Endothelial cell of umbilical vein (primary cell): ENCODE measurements at regions not wholly inside any gene's neighbourhood (a gene's known extent, or its start where the extent isn't known, plus 50 kb on each side); places are given as distances from the start of the nearest gene placed in this dataset.
"Not testable (repeated sequence)": the region's sequence is repeated elsewhere in the genome, so short reads cannot be mapped to it uniquely, and the experiment has no call there.

ENCODE experiments used
- BruUV-seq: library from RNA; stranded (reverse); fragments of 400-500 nt; replicated peaks from 2 replicates; lab custom pipeline; 2021; lab: Mats Ljungman, UMichigan
- CTCF ChIA-PET: fragments of 300-600, 350-600 bp; sonication (Branson Sonifier 250); formaldehyde crosslinking; loops from one replicate; lab custom pipeline; 2021; ENCODE audit warnings: antibody characterized with exemption, inconsistent platforms; lab: Charles Lee
- POLR2A ChIA-PET: fragments of 300-600, 350-600 bp; sonication (Branson Sonifier 250); formaldehyde crosslinking; loops from one replicate; lab custom pipeline; 2021; ENCODE audit warnings: antibody characterized with exemption, inconsistent platforms; lab: Charles Lee
- DNase-seq: peaks from one replicate; pipeline ENCODE4 v3.0.0-alpha.2; 2011; ENCODE audit warnings: low read depth, low spot score
- FAIRE-seq: peaks from 2 replicates; lab custom pipeline; 2011; peaks lifted over from hg19 to GRCh38; lab: Jason Lieb, UNC
- H2AFZ ChIP-seq: 2 replicates; pipeline ENCODE4 v1.6.0; 2012; ENCODE audit warnings: low read depth, low read length, control low read depth, inconsistent platforms
- H3K27ac ChIP-seq: 2 replicates; pipeline ENCODE4 v1.5.1; 2011; ENCODE audit warnings: low read depth, mild to moderate bottlenecking, control low read depth, low read length, moderate library complexity; ENCODE audit not compliant: insufficient read depth
- H3K27me3 ChIP-seq, 2 experiments: 2 replicates each; pipeline versions ENCODE4 v1.6.0 to v1.6.1; 2011; ENCODE audit warnings: low read length in 2 of 2, mixed read lengths in 1 of 2; ENCODE audit not compliant: control insufficient read depth in 2 of 2, insufficient read depth in 2 of 2
- H3K36me3 ChIP-seq, 2 experiments: 2 replicates in 1 of 2; 3 replicates in 1 of 2; pipeline ENCODE4 v1.5.1; 2011; ENCODE audit warnings: low read length in 2 of 2, mild to moderate bottlenecking in 1 of 2, moderate library complexity in 1 of 2; ENCODE audit not compliant: control insufficient read depth in 2 of 2, insufficient read depth in 2 of 2; ENCODE audit errors: extremely low read depth in 1 of 2
- H3K4me1 ChIP-seq: 3 replicates; pipeline ENCODE4 v1.5.1; 2011; ENCODE audit warnings: mild to moderate bottlenecking, low read length; ENCODE audit not compliant: control insufficient read depth, insufficient read depth; ENCODE audit errors: extremely low read depth
- H3K4me2 ChIP-seq: 2 replicates; pipeline ENCODE4 v1.6.1; 2011; ENCODE audit warnings: low read length, control low read depth, mixed read lengths; ENCODE audit not compliant: insufficient read depth
- H3K4me3 ChIP-seq, 3 experiments: fragments of 200-600 bp in 1 of 3; sonication (generic), shearing (Covaris generic) in 1 of 3; replicated peaks in 1 of 3; 2 replicates each; pipeline ENCODE4 v1.5.1; 2011 to 2016; ENCODE audit warnings: control low read depth in 3 of 3, low read length in 3 of 3, mild to moderate bottlenecking in 2 of 3, inconsistent platforms in 1 of 3, low read depth in 1 of 3, moderate library complexity in 1 of 3; ENCODE audit not compliant: insufficient read depth in 1 of 3
- H3K79me2 ChIP-seq: 2 replicates; pipeline ENCODE4 v1.6.0; 2012; ENCODE audit warnings: low read length, inconsistent platforms; ENCODE audit not compliant: control insufficient read depth, insufficient read depth
- H3K9ac ChIP-seq: replicated peaks from 2 replicates; pipeline ENCODE3; 2011; ENCODE audit warnings: low read length, control low read depth; ENCODE audit not compliant: insufficient read depth; ENCODE audit errors: extremely low read depth
- H3K9me1 ChIP-seq: replicated peaks from 3 replicates; pipeline ENCODE4 v1.6.0; 2011; ENCODE audit warnings: mild to moderate bottlenecking, low read length; ENCODE audit not compliant: control insufficient read depth, insufficient read depth; ENCODE audit errors: extremely low read depth
- H3K9me3 ChIP-seq: replicated peaks from 2 replicates; pipeline ENCODE4 v1.5.1; 2012; ENCODE audit warnings: low read length, inconsistent platforms; ENCODE audit not compliant: control insufficient read depth, insufficient read depth
- H4K20me1 ChIP-seq: replicated peaks from 2 replicates; pipeline ENCODE3; 2011; ENCODE audit warnings: mild to moderate bottlenecking, low read length; ENCODE audit not compliant: control insufficient read depth, insufficient read depth; ENCODE audit errors: extremely low read depth
- CTCF ChIP-seq, 2 donors: IDR thresholded peaks; 1 replicate in 1 of 2; 2 replicates in 1 of 2; pipeline ENCODE4 v1.5.1; 2011; ENCODE audit warnings: low read length in 2 of 2, mild to moderate bottlenecking in 2 of 2, moderate library complexity in 2 of 2, control low read depth in 1 of 2, inconsistent platforms in 1 of 2, low read depth in 1 of 2; ENCODE audit not compliant: insufficient read depth in 1 of 2; ENCODE audit errors: extremely low read depth in 1 of 2
- MYC ChIP-seq: IDR thresholded peaks from one replicate; pipeline ENCODE4 v1.6.1; 2011; ENCODE audit warnings: mild to moderate bottlenecking, low read depth, low read length
- dilution Hi-C: fragments of 300-500 bp; cut with MboI; formaldehyde crosslinking; loops from one replicate; pipeline ENCODE4 v1.15.0; 2019; ENCODE audit warnings: low sequenced_read_pairs; ENCODE audit not compliant: extremely low pct_ligation_motif_present
- intact Hi-C: fragments of 100-400 bp; cut with micrococcal nuclease; formaldehyde crosslinking; loops from one replicate; pipeline ENCODE4 v1.10.0; 2022

GRCh38 chr20:47984437-47984836, 199.2 kb upstream of the SULF2 start:
- FAIRE-seq: no peak

GRCh38 chr20:47983642-47984041, 198.4 kb upstream of the SULF2 start:
- CTCF ChIA-PET: interaction anchor here (1.2 to 2.2 kb wide), 2 partner anchors 121 to 129 kb away, joined by 3 to 7 read pairs; no protein-coding TSS in a partner anchor
- H3K9ac ChIP-seq, H2AFZ ChIP-seq, H3K4me2 ChIP-seq, dilution Hi-C loops, H3K27me3 ChIP-seq, H3K4me1 ChIP-seq, FAIRE-seq, DNase-seq, H3K36me3 ChIP-seq, H3K27ac ChIP-seq, BruUV-seq, POLR2A ChIA-PET, H3K4me3 ChIP-seq, H3K79me2 ChIP-seq, H3K9me3 ChIP-seq, H4K20me1 ChIP-seq, H3K9me1 ChIP-seq, intact Hi-C loops: not testable (repeated sequence)

More at GRCh38 chr20:47984437-47984836, 199.2 kb upstream of the SULF2 start:
- Histone ChIP-seq H3K9me3 (no peaks in the 10 kb centered on the region), H3K27ac (no peak overlapping the region), H3K27me3 (no peaks in the 10 kb centered on the region), H3K4me1 (peaks cover 8% of the 10 kb centered on the region), H4K20me1 (no peaks in the 10 kb centered on the region), H3K9me1 (no peaks in the 10 kb centered on the region), H2AFZ (no peak overlapping the region), H3K36me3 (no peaks in the 10 kb centered on the region), H3K9ac (no peak overlapping the region), H3K79me2 (no peaks in the 10 kb centered on the region), H3K4me2 (no peak overlapping the region), H3K4me3 (no peak overlapping the region)
- dilution Hi-C loops: no loop called here
- ChIA-PET CTCF (interaction anchor here (0.7 to 2.2 kb wide), 5 partner anchors 8 to 130 kb away, joined by 3 to 7 read pairs (median 3); no protein-coding TSS in a partner anchor), POLR2A (no interaction called here)
- TF ChIP-seq MYC (no peak), CTCF (IDR thresholded peaks at IDR 0.05; ENCODE audit: extremely low read depth in 1 of 2, insufficient read depth in 1 of 2, low read depth in 1 of 2, low read length in 2 of 2) (no peak)
- no TSS peak for BruUV-seq
- intact Hi-C loops: no loop called here
- DNase-seq: no peak
